C1 segment of cervical spinal cord (tissue), 14 donors: ENCODE measurements at regions not wholly inside any gene's neighbourhood (a gene's known extent, or its start where the extent isn't known, plus 50 kb on each side); places are given as distances from the start of the nearest gene placed in this dataset.
"Not testable (repeated sequence)": the region's sequence is repeated elsewhere in the genome, so short reads cannot be mapped to it uniquely, and the experiment has no call there.

Source experiments
- DNase-seq, 14 donors: peaks; one replicate each; lab custom pipeline; 2025; lab: John Stamatoyannopoulos, UW

- not testable (repeated sequence) for DNase-seq
These were observed 318.4 kb downstream of the ZFHX3 start for GRCh38 chr16:72729552-72729951.

- no peak for DNase-seq
These were observed 319.4 kb downstream of the ZFHX3 start for GRCh38 chr16:72728516-72728915.

GRCh38 chr16:72727565-72727964 lies 320.4 kb downstream of the ZFHX3 start:
- DNase-seq: no peak

- DNase-seq: no peak
These were observed 322.3 kb downstream of the ZFHX3 start for GRCh38 chr16:72725643-72726042.

GRCh38 chr16:72723781-72724180 lies 324.1 kb downstream of the ZFHX3 start:
- no peak for DNase-seq

- peak in 5 of 14 donors; percentile 0 to 7 (median 2) for DNase-seq
These were observed 325.4 kb downstream of the ZFHX3 start for GRCh38 chr16:72722552-72722951.

GRCh38 chr16:72721981-72722380 lies 325.9 kb downstream of the ZFHX3 start:
- no peak for DNase-seq

GRCh38 chr16:72715267-72715666 lies 332.7 kb downstream of the ZFHX3 start:
- DNase-seq: no peak

- DNase-seq: no peak
These were observed 336.1 kb downstream of the ZFHX3 start for GRCh38 chr16:72711823-72712222.

GRCh38 chr16:72705801-72706200 lies 342.1 kb downstream of the ZFHX3 start:
- DNase-seq: no peak

GRCh38 chr16:72704746-72705372 lies 343.1 kb downstream of the ZFHX3 start:
- DNase-seq: no peak

- DNase-seq: no peak
These were observed 358.1 kb downstream of the ZFHX3 start for GRCh38 chr16:72689851-72690250.

GRCh38 chr16:72680732-72681131 lies 367.2 kb downstream of the ZFHX3 start:
- no peak for DNase-seq

- DNase-seq: no peak
These were observed 368.1 kb downstream of the ZFHX3 start for GRCh38 chr16:72679856-72680255.

GRCh38 chr16:72677662-72678447 lies 370.1 kb downstream of the ZFHX3 start:
- DNase-seq: no peak

- DNase-seq: no peak
These were observed 374.8 kb downstream of the ZFHX3 start for GRCh38 chr16:72673118-72673517.

- no peak for DNase-seq
These were observed 381.7 kb downstream of the ZFHX3 start for GRCh38 chr16:72666267-72666666.

- DNase-seq: peak in 1 of 14 donors; percentile 2
These were observed 382.2 kb downstream of the ZFHX3 start for GRCh38 chr16:72665701-72666100.

- DNase-seq: peak; percentile 24 to 90 (median 84)
These were observed 383.2 kb downstream of the ZFHX3 start for GRCh38 chr16:72664509-72665408.

GRCh38 chr16:72664056-72664508 lies 383.8 kb downstream of the ZFHX3 start:
- no peak for DNase-seq

- no peak for DNase-seq
These were observed 388.8 kb downstream of the ZFHX3 start for GRCh38 chr16:72658888-72659717.
